ENCODE measurements at regions not wholly inside any gene's neighbourhood (a gene's known extent, or its start where the extent isn't known, plus 50 kb on each side); places are given as distances from the start of the nearest gene placed in this dataset.

GRCh38 chr13:22536851-22537250 lies 643.9 kb upstream of the SGCG start:
- Histone ChIP-seq H3K27ac (ENCODE audit: low read depth, low read length) (no peak overlapping the region), H2BK12ac (ENCODE audit: low read depth, low read length) (no peak overlapping the region), H2AFZ (ENCODE audit: low read length) (no peak overlapping the region), H3K4me2 (ENCODE audit: insufficient read depth in 1 of 2, low read depth in 2 of 2, low read length in 2 of 2) (no peak overlapping the region), H3K18ac (ENCODE audit: extremely low read depth, low read length) (no peak overlapping the region), H3K79me1 (ENCODE audit: low read depth, low read length) (no peaks in the 10 kb centered on the region), H3K4ac (replicated peaks; ENCODE audit: insufficient read length, low read depth, low read length) (no peak overlapping the region), H2BK20ac (ENCODE audit: low read length) (no peak overlapping the region), H2BK5ac (ENCODE audit: low read depth, low read length) (no peak overlapping the region), H3K23ac (ENCODE audit: insufficient read length) (no peak overlapping the region), H3K36me3 (ENCODE audit: control insufficient read depth in 2 of 4, insufficient read depth in 4 of 4, low read length in 3 of 4) (no peaks in the 10 kb centered on the region), H2BK15ac (ENCODE audit: low read length) (no peak overlapping the region), H3K56ac (replicated peaks; ENCODE audit: insufficient read length, low read depth, low read length) (no peak overlapping the region), H4K5ac (ENCODE audit: insufficient read length, low read depth, low read length) (no peak overlapping the region), H3K9ac (replicated peaks in 1 of 4; ENCODE audit: extremely low read depth in 1 of 4, low read depth in 3 of 4, low read length in 3 of 4) (no peak overlapping the region), H3K14ac (ENCODE audit: insufficient read length) (no peak overlapping the region), H3K23me2 (ENCODE audit: low read depth, low read length) (no peaks in the 10 kb centered on the region), H4K20me1 (replicated peaks in 1 of 2; ENCODE audit: control insufficient read depth in 1 of 2, insufficient read depth in 2 of 2, low read length in 2 of 2) (no peaks in the 10 kb centered on the region), H4K8ac (ENCODE audit: extremely low read depth, insufficient read depth, low read length) (no peak overlapping the region), H2BK120ac (replicated peaks; ENCODE audit: low read depth, low read length) (no peak overlapping the region), H3K27me3 (replicated peaks in 1 of 4; ENCODE audit: control insufficient read depth in 3 of 4, extremely low read depth in 1 of 4, insufficient read depth in 3 of 4, low read length in 3 of 4) (peaks cover 0 to 1% (median 0%) of the 10 kb centered on the region in 4 experiments; a peak in 1 of 7 replicates), H3K79me2 (ENCODE audit: control insufficient read depth in 1 of 2, insufficient read depth in 2 of 2, low read length in 2 of 2) (no peaks in the 10 kb centered on the region), H3K4me1 (replicated peaks in 1 of 4; ENCODE audit: control insufficient read depth in 3 of 4, insufficient read depth in 4 of 4, low read length in 3 of 4) (no peaks in the 10 kb centered on the region), H3K4me3 (ENCODE audit: extremely low read depth in 1 of 4, insufficient read depth in 2 of 4, low read depth in 3 of 4, low read length in 4 of 4) (no peak overlapping the region), H4K91ac (replicated peaks; ENCODE audit: insufficient read length, low read length) (no peak overlapping the region), H2AK5ac (ENCODE audit: low read depth, low read length) (no peak overlapping the region), H3K9me3 (ENCODE audit: insufficient read depth in 2 of 2, low read depth in 1 of 2, low read length in 1 of 2) (no peaks in the 10 kb centered on the region; a peak in 1 of 4 replicates)
- ChIA-PET POLR2A (ENCODE audit: partially characterized antibody) (no interaction called here), CTCF (ENCODE audit: partially characterized antibody) (no interaction called here)
- FAIRE-seq (no peak), DNase-seq (ENCODE audit: low read depth in 1 of 2, low spot score in 2 of 2) (no peak)
- WGBS, 2 experiments (ENCODE audit: extremely low coverage in 1 of 2, insufficient coverage in 1 of 2, insufficient read length in 1 of 2, insufficient replicate concordance in 2 of 2, low coverage in 1 of 2, low lambda C conversion rate in 2 of 2, missing lambda C conversion rate in 1 of 2): 92% methylated on average over 4 of the region's 4 CpGs; no CpG with 5 or more reads in 1 of the 2 experiments
- TF ChIP-seq JUND (IDR thresholded peaks at IDR 0.05; ENCODE audit: low read length) (no peak), BRCA1 (IDR thresholded peaks at IDR 0.05; ENCODE audit: low read depth, low read length) (no peak), GABPA (IDR thresholded peaks at IDR 0.05; ENCODE audit: borderline replicate concordance, insufficient read depth, low read length) (no peak), TAF7 (optimal IDR thresholded peaks at IDR 0.05; ENCODE audit: borderline replicate concordance, low read depth, low read length) (no peak), RNF2 (IDR thresholded peaks at IDR 0.05; ENCODE audit: borderline replicate concordance, low read depth, low read length, missing control alignments, poor library complexity, severe bottlenecking) (no peak), TCF12 (IDR thresholded peaks at IDR 0.05; ENCODE audit: low read depth, low read length) (no peak), CTCF (IDR thresholded peaks at IDR 0.05; ENCODE audit: control extremely low read depth in 1 of 3, insufficient read depth in 1 of 3, low read depth in 1 of 3, low read length in 3 of 3) (no peak), KDM1A (IDR thresholded peaks at IDR 0.05; ENCODE audit: borderline replicate concordance, low read length) (no peak)
